ENCODE measurements at regions not wholly inside any gene's neighbourhood (a gene's known extent, or its start where the extent isn't known, plus 50 kb on each side); places are given as distances from the start of the nearest gene placed in this dataset.

DNA sequence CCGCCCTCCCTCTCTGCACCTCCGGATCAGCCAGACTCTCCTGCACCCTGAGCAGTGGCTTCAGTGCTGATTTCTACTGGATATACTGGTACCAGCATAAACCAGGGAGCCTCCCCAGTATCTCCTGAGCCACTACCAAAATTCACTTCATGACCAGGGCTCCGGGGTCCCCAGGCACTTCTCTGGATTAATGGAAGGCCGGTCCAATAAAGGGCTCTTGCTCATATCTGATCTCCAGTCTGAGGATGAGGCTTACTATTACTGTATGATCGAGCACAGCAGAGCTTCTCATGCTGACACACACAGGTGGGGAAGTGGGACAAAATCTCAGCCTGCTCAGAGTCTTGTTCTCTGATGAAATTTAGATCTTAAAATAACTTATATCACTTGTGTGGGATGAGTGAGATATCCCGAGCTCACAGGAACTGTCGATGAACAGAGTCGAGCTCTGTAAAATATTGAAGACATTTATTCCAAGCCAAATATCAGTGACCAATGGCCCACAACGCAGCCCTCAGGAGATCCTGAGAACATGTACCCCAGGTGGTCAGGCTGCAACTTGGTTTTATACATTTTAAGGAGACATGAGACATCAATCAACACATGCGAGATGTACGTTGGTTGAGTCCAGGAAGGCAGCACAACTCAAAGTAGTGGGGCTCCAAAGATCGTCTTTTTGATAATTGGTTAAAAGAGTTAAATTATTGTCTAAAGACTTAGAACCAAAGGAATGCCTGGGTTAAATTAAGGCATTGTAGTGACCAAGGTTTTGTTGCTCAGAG lies 93.0 kb upstream of the TOP3B start:
- no peak for TF ChIP-seq YY1 (IDR thresholded peaks at IDR 0.05)
- TF ChIP-seq, protein P1, sequence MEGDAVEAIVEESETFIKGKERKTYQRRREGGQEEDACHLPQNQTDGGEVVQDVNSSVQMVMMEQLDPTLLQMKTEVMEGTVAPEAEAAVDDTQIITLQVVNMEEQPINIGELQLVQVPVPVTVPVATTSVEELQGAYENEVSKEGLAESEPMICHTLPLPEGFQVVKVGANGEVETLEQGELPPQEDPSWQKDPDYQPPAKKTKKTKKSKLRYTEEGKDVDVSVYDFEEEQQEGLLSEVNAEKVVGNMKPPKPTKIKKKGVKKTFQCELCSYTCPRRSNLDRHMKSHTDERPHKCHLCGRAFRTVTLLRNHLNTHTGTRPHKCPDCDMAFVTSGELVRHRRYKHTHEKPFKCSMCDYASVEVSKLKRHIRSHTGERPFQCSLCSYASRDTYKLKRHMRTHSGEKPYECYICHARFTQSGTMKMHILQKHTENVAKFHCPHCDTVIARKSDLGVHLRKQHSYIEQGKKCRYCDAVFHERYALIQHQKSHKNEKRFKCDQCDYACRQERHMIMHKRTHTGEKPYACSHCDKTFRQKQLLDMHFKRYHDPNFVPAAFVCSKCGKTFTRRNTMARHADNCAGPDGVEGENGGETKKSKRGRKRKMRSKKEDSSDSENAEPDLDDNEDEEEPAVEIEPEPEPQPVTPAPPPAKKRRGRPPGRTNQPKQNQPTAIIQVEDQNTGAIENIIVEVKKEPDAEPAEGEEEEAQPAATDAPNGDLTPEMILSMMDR (IDR thresholded peaks at IDR 0.05; ENCODE audit: low read depth, low read length, missing input control), result no peak
- no peak for TF ChIP-seq RAD21 (IDR thresholded peaks at IDR 0.05)
- TF ChIP-seq EGR1 (IDR thresholded peaks at IDR 0.05; ENCODE audit: low read depth in 2 of 2), result no peak
- no peak for TF ChIP-seq GABPA (IDR thresholded peaks at IDR 0.05 in 1 of 2, conservative IDR thresholded peaks at IDR 0.05 in 1 of 2)
